ENCODE measurements at regions not wholly inside any gene's neighbourhood (a gene's known extent, or its start where the extent isn't known, plus 50 kb on each side); places are given as distances from the start of the nearest gene placed in this dataset.

GRCh38 chr15:81596159-81596865 lies 222.3 kb upstream of the TMC3 start:
- no peaks in the 10 kb centered on the region for H3K4me1 ChIP-seq (ENCODE audit: control insufficient read depth, insufficient read depth, low read length, poor library complexity, severe bottlenecking)
- peaks cover 3 to 6% of the 10 kb centered on the region in 2 experiments for H3K9me3 ChIP-seq (ENCODE audit: control insufficient read depth in 2 of 2, low read length in 2 of 2)
- H3K27me3 ChIP-seq (ENCODE audit: control insufficient read depth, insufficient read depth, low read length): no peaks in the 10 kb centered on the region
- H3K4me3 Mint-ChIP-seq: no peak overlapping the region
- H3K4me3 ChIP-seq (ENCODE audit: low read depth, low read length): no peak overlapping the region
- no peaks in the 10 kb centered on the region for H3K36me3 ChIP-seq (ENCODE audit: control insufficient read depth, insufficient read depth, low read length)
- H3K27ac ChIP-seq (ENCODE audit: insufficient read depth, low read length, poor library complexity, severe bottlenecking): no peak overlapping the region
- ATAC-seq (ENCODE audit: low read depth in 2 of 2) (no peak), DNase-seq (no peak)
- H3K27ac Mint-ChIP-seq: no peak overlapping the region
- H3K4me1 Mint-ChIP-seq: peaks cover 0 to 10% (median 3%) of the 10 kb centered on the region in 4 donors
- no peaks in the 10 kb centered on the region for H3K27me3 Mint-ChIP-seq
- H3K36me3 Mint-ChIP-seq: no peaks in the 10 kb centered on the region
- peaks cover 4 to 19% (median 11%) of the 10 kb centered on the region in 7 donors for H3K9me3 Mint-ChIP-seq

- H3K4me3 ChIP-seq (ENCODE audit: low read depth, low read length): no peak overlapping the region
- H3K27ac Mint-ChIP-seq: no peak overlapping the region
- ATAC-seq (ENCODE audit: low read depth in 2 of 2) (no peak), DNase-seq (no peak)
- H3K4me1 ChIP-seq (ENCODE audit: control insufficient read depth, insufficient read depth, low read length, poor library complexity, severe bottlenecking): no peaks in the 10 kb centered on the region
- peaks cover 3 to 4% of the 10 kb centered on the region in 2 experiments for H3K9me3 ChIP-seq (ENCODE audit: control insufficient read depth in 2 of 2, low read length in 2 of 2)
- peaks cover 0 to 8% (median 3%) of the 10 kb centered on the region in 4 donors for H3K4me1 Mint-ChIP-seq
- H3K9me3 Mint-ChIP-seq: peaks cover 3 to 15% (median 9%) of the 10 kb centered on the region in 7 donors
- no peaks in the 10 kb centered on the region for H3K36me3 ChIP-seq (ENCODE audit: control insufficient read depth, insufficient read depth, low read length)
- no peaks in the 10 kb centered on the region for H3K27me3 ChIP-seq (ENCODE audit: control insufficient read depth, insufficient read depth, low read length)
- no peak overlapping the region for H3K4me3 Mint-ChIP-seq
- no peak overlapping the region for H3K27ac ChIP-seq (ENCODE audit: insufficient read depth, low read length, poor library complexity, severe bottlenecking)
- no peaks in the 10 kb centered on the region for H3K27me3 Mint-ChIP-seq
- H3K36me3 Mint-ChIP-seq: no peaks in the 10 kb centered on the region
Measured at GRCh38 chr15:81595752-81596151, 221.7 kb upstream of the TMC3 start.

DNA sequence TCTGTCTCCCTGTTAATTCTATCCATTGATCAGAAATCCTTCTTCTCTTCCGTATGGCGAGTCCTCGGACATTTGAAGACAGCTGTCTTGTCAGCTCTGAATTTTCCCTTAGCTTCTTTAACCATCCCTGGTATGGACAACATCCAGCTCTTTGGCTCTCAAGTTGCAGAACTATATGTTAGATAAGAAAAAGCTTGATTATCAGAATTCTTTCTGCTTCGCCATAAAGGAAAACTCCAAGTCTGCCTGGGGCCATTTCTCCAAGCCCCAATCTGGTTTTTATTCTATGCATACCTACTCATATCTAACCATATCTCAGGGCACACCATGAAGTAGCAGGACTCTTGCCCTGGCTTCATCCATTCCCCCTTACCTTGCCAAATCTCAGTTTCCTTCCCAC lies 215.7 kb upstream of the TMC3 start:
- Histone ChIP-seq H3K36me3 (ENCODE audit: control insufficient read depth, insufficient read depth, low read length) (no peaks in the 10 kb centered on the region), H3K4me3 (ENCODE audit: low read depth, low read length) (no peak overlapping the region), H3K4me1 (ENCODE audit: control insufficient read depth, insufficient read depth, low read length, poor library complexity, severe bottlenecking) (no peaks in the 10 kb centered on the region), H3K27ac (ENCODE audit: insufficient read depth, low read length, poor library complexity, severe bottlenecking) (no peak overlapping the region), H3K9me3 (ENCODE audit: control insufficient read depth in 2 of 2, low read length in 2 of 2) (no peaks in the 10 kb centered on the region), H3K27me3 (ENCODE audit: control insufficient read depth, insufficient read depth, low read length) (no peaks in the 10 kb centered on the region)
- Mint-ChIP-seq H3K27ac (peak overlapping the region in 1 of 3 donors; percentile 12), H3K27me3 (peaks cover 4% of the 10 kb centered on the region), H3K4me1 (no peaks in the 10 kb centered on the region), H3K4me3 (no peak overlapping the region), H3K36me3 (no peaks in the 10 kb centered on the region), H3K9me3 (peaks cover 0 to 6% (median 0%) of the 10 kb centered on the region in 7 donors)
- DNase-seq (no peak), ATAC-seq (ENCODE audit: low read depth in 2 of 2) (no peak)

DNA sequence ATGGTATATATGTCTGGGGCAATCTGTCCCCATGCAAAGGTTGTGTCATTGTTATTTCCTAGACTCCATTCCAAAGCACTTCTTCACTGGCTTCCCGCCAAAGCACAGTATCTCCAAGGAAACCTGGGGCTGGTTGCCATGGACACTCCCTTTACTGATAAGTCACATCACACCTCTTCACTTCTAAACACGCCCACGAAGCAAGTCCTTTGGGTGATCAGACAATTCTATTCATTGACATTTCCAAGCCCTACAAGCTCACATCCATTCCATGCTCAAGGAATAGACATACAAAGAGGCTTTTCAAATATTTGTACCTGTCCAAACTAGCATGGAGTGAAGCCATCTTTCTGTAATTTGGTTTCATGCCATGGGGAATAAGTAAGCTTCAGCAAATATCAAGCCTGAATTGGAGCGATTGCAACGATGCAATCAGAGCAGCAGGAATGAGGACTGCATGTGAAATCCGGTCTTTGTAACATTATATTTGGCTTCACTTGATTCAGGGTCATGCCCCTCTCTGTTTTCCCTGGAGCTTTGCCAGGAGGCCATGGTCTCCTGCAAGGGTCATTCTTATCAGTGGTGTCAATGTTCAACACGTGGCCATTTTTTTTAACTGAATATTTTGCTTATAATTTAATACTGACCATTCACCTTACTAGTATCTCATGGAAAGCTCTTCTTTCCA lies 201.6 kb upstream of the TMC3 start:
- H3K4me3 ChIP-seq (ENCODE audit: low read depth, low read length): no peak overlapping the region
- H3K4me3 Mint-ChIP-seq: no peak overlapping the region
- H3K36me3 ChIP-seq (ENCODE audit: control insufficient read depth, insufficient read depth, low read length): no peaks in the 10 kb centered on the region
- H3K9me3 Mint-ChIP-seq: peaks cover 0 to 2% (median 0%) of the 10 kb centered on the region in 7 donors
- no peaks in the 10 kb centered on the region for H3K36me3 Mint-ChIP-seq
- H3K27ac ChIP-seq (ENCODE audit: insufficient read depth, low read length, poor library complexity, severe bottlenecking): no peak overlapping the region
- H3K27ac Mint-ChIP-seq: no peak overlapping the region
- H3K4me1 Mint-ChIP-seq: no peaks in the 10 kb centered on the region
- ATAC-seq (ENCODE audit: low read depth in 2 of 2) (no peak), DNase-seq (no peak)
- H3K4me1 ChIP-seq (ENCODE audit: control insufficient read depth, insufficient read depth, low read length, poor library complexity, severe bottlenecking): no peaks in the 10 kb centered on the region
- peaks cover 4% of the 10 kb centered on the region for H3K27me3 Mint-ChIP-seq
- H3K9me3 ChIP-seq (ENCODE audit: control insufficient read depth in 2 of 2, low read length in 2 of 2): no peaks in the 10 kb centered on the region
- peaks cover 2% of the 10 kb centered on the region for H3K27me3 ChIP-seq (ENCODE audit: control insufficient read depth, insufficient read depth, low read length)

DNA sequence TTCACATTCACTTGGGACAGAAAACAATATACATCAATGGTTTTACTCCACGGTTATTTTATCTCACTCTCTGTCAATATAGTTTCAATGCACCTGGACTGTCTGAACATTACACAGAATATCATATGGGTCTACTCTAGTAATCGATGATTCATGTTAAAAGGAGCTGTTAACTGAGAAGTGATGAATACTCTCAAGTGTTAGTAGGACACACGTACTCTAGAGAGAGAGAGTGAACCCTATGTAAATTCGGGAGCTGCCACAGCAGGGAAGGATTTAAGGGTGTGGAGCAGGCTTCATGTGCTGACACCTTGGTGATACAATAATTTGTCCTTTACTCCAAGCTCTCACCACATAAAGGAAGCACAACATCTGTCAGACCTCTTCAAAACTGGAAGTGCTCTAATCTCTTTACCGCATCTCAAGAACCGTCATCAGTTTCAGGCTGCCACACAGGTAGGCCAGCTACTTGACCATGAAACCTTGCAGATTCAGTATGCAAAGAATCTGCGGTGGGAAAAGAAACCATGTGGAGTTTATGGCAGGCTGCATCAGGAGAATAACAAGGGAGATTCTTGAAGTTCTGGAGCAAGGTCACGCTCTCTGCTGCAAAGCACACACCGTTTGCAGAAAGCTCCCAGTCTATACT lies 199.2 kb upstream of the TMC3 start:
- no peak overlapping the region for H3K27ac ChIP-seq (ENCODE audit: insufficient read depth, low read length, poor library complexity, severe bottlenecking)
- Mint-ChIP-seq H3K9me3 (peaks cover 0 to 2% (median 0%) of the 10 kb centered on the region in 7 donors), H3K27ac (no peak overlapping the region), H3K27me3 (peaks cover 4% of the 10 kb centered on the region), H3K36me3 (no peaks in the 10 kb centered on the region), H3K4me1 (no peaks in the 10 kb centered on the region), H3K4me3 (no peak overlapping the region)
- no peaks in the 10 kb centered on the region for H3K9me3 ChIP-seq (ENCODE audit: control insufficient read depth in 2 of 2, low read length in 2 of 2)
- H3K4me3 ChIP-seq (ENCODE audit: low read depth, low read length): no peak overlapping the region
- H3K27me3 ChIP-seq (ENCODE audit: control insufficient read depth, insufficient read depth, low read length): peaks cover 4% of the 10 kb centered on the region
- no peaks in the 10 kb centered on the region for H3K36me3 ChIP-seq (ENCODE audit: control insufficient read depth, insufficient read depth, low read length)
- peak in 1 of 3 donors; percentile 0 for DNase-seq
- no peak for ATAC-seq (ENCODE audit: low read depth in 2 of 2)
- H3K4me1 ChIP-seq (ENCODE audit: control insufficient read depth, insufficient read depth, low read length, poor library complexity, severe bottlenecking): no peaks in the 10 kb centered on the region

GRCh38 chr15:81572190-81572589 lies 198.2 kb upstream of the TMC3 start:
- Mint-ChIP-seq H3K9me3 (peaks cover 0 to 2% (median 0%) of the 10 kb centered on the region in 7 donors), H3K36me3 (no peaks in the 10 kb centered on the region), H3K27ac (no peak overlapping the region), H3K4me1 (no peaks in the 10 kb centered on the region), H3K4me3 (no peak overlapping the region), H3K27me3 (peaks cover 4% of the 10 kb centered on the region)
- Histone ChIP-seq H3K27me3 (ENCODE audit: control insufficient read depth, insufficient read depth, low read length) (peaks cover 4% of the 10 kb centered on the region), H3K4me3 (ENCODE audit: low read depth, low read length) (no peak overlapping the region), H3K36me3 (ENCODE audit: control insufficient read depth, insufficient read depth, low read length) (no peaks in the 10 kb centered on the region), H3K27ac (ENCODE audit: insufficient read depth, low read length, poor library complexity, severe bottlenecking) (no peak overlapping the region), H3K9me3 (ENCODE audit: control insufficient read depth in 2 of 2, low read length in 2 of 2) (no peaks in the 10 kb centered on the region), H3K4me1 (ENCODE audit: control insufficient read depth, insufficient read depth, low read length, poor library complexity, severe bottlenecking) (no peaks in the 10 kb centered on the region)
- no peak for DNase-seq
- ATAC-seq (ENCODE audit: low read depth in 2 of 2): no peak

DNA sequence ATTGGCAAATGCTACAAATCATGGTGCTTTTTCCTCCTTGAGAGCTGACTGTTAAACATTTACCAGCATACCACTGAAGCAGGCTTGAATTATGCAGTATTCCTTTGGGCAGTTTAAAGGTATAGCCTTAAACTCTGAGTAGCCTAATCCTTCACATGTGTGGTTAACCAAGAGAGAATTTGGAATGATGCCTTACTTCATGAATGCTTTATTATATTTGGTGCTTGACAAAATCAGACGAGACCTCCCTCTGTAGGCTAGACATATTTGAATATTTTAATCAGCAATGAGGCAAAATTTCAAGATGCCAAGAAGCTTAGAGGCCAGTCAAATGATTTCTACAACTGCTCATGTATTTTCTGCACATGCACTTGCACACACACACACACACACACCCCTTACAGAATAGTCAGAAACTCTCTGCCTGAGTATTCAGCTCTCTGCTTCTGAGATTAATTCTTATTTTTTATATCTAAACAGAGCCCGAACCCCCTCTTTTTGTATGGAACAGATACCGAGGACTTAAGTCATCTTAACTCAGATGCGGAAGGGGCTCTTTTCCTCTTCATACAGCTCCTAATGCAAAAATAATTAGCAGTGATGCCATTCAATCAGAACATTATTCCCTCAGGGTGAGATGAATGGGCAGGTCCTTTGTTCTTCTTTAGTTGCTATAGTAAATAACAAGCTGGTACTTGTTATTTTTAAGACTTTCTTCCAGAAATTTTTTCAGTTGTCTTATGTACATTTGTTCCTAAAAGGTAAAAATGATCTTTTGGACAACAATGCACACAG lies 195.5 kb upstream of the TMC3 start:
- Histone ChIP-seq H3K27me3 (ENCODE audit: control insufficient read depth, insufficient read depth, low read length) (peaks cover 2% of the 10 kb centered on the region), H3K4me3 (ENCODE audit: low read depth, low read length) (no peak overlapping the region), H3K9me3 (ENCODE audit: control insufficient read depth in 2 of 2, low read length in 2 of 2) (no peaks in the 10 kb centered on the region), H3K27ac (ENCODE audit: insufficient read depth, low read length, poor library complexity, severe bottlenecking) (no peak overlapping the region), H3K36me3 (ENCODE audit: control insufficient read depth, insufficient read depth, low read length) (no peaks in the 10 kb centered on the region), H3K4me1 (ENCODE audit: control insufficient read depth, insufficient read depth, low read length, poor library complexity, severe bottlenecking) (no peaks in the 10 kb centered on the region)
- Mint-ChIP-seq H3K9me3 (peaks cover 0 to 2% (median 0%) of the 10 kb centered on the region in 7 donors), H3K4me1 (no peaks in the 10 kb centered on the region), H3K36me3 (no peaks in the 10 kb centered on the region), H3K27me3 (peaks cover 6% of the 10 kb centered on the region), H3K27ac (no peak overlapping the region), H3K4me3 (no peak overlapping the region)
- no peak for DNase-seq
- ATAC-seq (ENCODE audit: low read depth in 2 of 2): no peak
